Spleen (tissue), 11 donors: ENCODE measurements at regions not wholly inside any gene's neighbourhood (a gene's known extent, or its start where the extent isn't known, plus 50 kb on each side); places are given as distances from the start of the nearest gene placed in this dataset.

Experiments used
- DNase-seq: peaks from one replicate; pipeline ENCODE4 v3.0.0-alpha.2; 2020
- H3K27ac ChIP-seq, 8 donors: fragments of 200-600 bp; sonication (generic) in 7 of 8; 1 replicate in 4 of 8; 2 replicates in 4 of 8; pipeline versions ENCODE4 v1.5.0 to v1.8.0; 2016 to 2021; ENCODE audit warnings: inconsistent platforms in 4 of 8, mild to moderate bottlenecking in 4 of 8, moderate library complexity in 1 of 8
- H3K27me3 ChIP-seq, 7 donors: fragments of 200-600 bp; sonication (generic) in 6 of 7; replicated peaks in 1 of 7; 1 replicate in 4 of 7; 2 replicates in 3 of 7; pipeline versions ENCODE4 v1.5.0 to v1.8.0; 2016 to 2021; ENCODE audit warnings: inconsistent platforms in 3 of 7, mild to moderate bottlenecking in 1 of 7
- H3K36me3 ChIP-seq, 6 donors: fragments of 200-600 bp; sonication (generic) in 5 of 6; 1 replicate in 4 of 6; 2 replicates in 2 of 6; pipeline versions ENCODE4 v1.5.0 to v1.8.0; 2016 to 2021; ENCODE audit warnings: inconsistent platforms in 2 of 6
- H3K4me1 ChIP-seq, 6 donors: fragments of 200-600 bp; sonication (generic) in 5 of 6; 1 replicate in 3 of 6; 2 replicates in 3 of 6; pipeline versions ENCODE4 v1.5.0 to v1.8.0; 2016 to 2021; ENCODE audit warnings: inconsistent platforms in 3 of 6
- H3K4me3 ChIP-seq, 8 donors: fragments of 200-600 bp; sonication (generic) in 7 of 8; 1 replicate in 4 of 8; 2 replicates in 4 of 8; pipeline versions ENCODE4 v1.5.0 to v1.8.0; 2016 to 2021; ENCODE audit warnings: inconsistent platforms in 4 of 8, mild to moderate bottlenecking in 4 of 8, moderate library complexity in 2 of 8
- H3K9me3 ChIP-seq, 8 donors: fragments of 200-600 bp; sonication (generic) in 7 of 8; 1 replicate in 4 of 8; 2 replicates in 4 of 8; pipeline versions ENCODE4 v1.5.0 to v1.8.0; 2016 to 2021; ENCODE audit warnings: inconsistent platforms in 4 of 8
- POLR2A ChIP-seq, 3 donors: fragments of 450-650 bp; IDR thresholded peaks; one replicate each; pipeline ENCODE4 v1.5.1; 2017; ENCODE audit warnings: antibody characterized with exemption in 3 of 3, mild to moderate bottlenecking in 1 of 3
- POLR2AphosphoS5 ChIP-seq, 3 donors: sonication (generic); formaldehyde crosslinking; IDR thresholded peaks; one replicate each; pipeline ENCODE4 v1.5.1; 2017; ENCODE audit warnings: antibody characterized with exemption in 3 of 3
- WGBS, 5 donors: extraction: QIAGEN DNeasy Blood & Tissue Kit in 3 of 5; methylation state at CpG; one replicate each; pipeline versions ENCODE4 v1.1.5 to v1.1.7; 2013 to 2018; 5-methylcytosine and 5-hydroxymethylcytosine counted together
- intact Hi-C: fragments of 100-400 bp; cut with DNase I; formaldehyde crosslinking; loops from one replicate; pipeline ENCODE4 v1.15.0; 2023; ENCODE audit warnings: low total_unique reads
- TF ChIP-seq, protein P1 (sequence below), 11 experiments: fragments of 200-600 bp in 7 of 11; fragments of 450-650 bp in 4 of 11; sonication (generic) in 4 of 11; IDR thresholded peaks in 8 of 11; conservative IDR thresholded peaks in 3 of 11; 1 replicate in 7 of 11; 2 replicates in 4 of 11; pipeline versions ENCODE4 v1.4.0 to v1.8.0; 2016 to 2021; ENCODE audit warnings: antibody characterized with exemption in 11 of 11, inconsistent platforms in 4 of 11, mild to moderate bottlenecking in 1 of 11
- donor health status: healthy with polysubstance abuse.
- donor health status: DM: no; HTN: no; CAD: no; lungs with moderate emphysema.
- donor health status: DM: no; HTN: no; CAD: no.
- donor health status: Bipolar disorder and iron deficiency.
- donor health status: healthy.
- donor health status: DM: no; HTN: no; CAD: no.
- donor health status: DM: yes; HTN: yes; CAD: no.

- no peak overlapping the region for H3K27ac ChIP-seq
- no peaks in the 10 kb centered on the region for H3K4me1 ChIP-seq
- H3K9me3 ChIP-seq: peaks cover 0 to 18% (median 8%) of the 10 kb centered on the region in 8 donors
- 84 to 91% (median 88%) methylated on average over 4 of the region's 4 CpGs for WGBS, 5 donors
- H3K27me3 ChIP-seq: no peaks in the 10 kb centered on the region
- intact Hi-C loops: no loop called here
- TF ChIP-seq POLR2AphosphoS5 (IDR thresholded peaks at IDR 0.05) (no peak), POLR2A (IDR thresholded peaks at IDR 0.05) (no peak)
- TF ChIP-seq, protein P1, sequence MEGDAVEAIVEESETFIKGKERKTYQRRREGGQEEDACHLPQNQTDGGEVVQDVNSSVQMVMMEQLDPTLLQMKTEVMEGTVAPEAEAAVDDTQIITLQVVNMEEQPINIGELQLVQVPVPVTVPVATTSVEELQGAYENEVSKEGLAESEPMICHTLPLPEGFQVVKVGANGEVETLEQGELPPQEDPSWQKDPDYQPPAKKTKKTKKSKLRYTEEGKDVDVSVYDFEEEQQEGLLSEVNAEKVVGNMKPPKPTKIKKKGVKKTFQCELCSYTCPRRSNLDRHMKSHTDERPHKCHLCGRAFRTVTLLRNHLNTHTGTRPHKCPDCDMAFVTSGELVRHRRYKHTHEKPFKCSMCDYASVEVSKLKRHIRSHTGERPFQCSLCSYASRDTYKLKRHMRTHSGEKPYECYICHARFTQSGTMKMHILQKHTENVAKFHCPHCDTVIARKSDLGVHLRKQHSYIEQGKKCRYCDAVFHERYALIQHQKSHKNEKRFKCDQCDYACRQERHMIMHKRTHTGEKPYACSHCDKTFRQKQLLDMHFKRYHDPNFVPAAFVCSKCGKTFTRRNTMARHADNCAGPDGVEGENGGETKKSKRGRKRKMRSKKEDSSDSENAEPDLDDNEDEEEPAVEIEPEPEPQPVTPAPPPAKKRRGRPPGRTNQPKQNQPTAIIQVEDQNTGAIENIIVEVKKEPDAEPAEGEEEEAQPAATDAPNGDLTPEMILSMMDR (IDR thresholded peaks at IDR 0.05 in 8 of 11, conservative IDR thresholded peaks at IDR 0.05 in 3 of 11): no peak
- H3K4me3 ChIP-seq: no peak overlapping the region
- no peaks in the 10 kb centered on the region for H3K36me3 ChIP-seq
- no peak for DNase-seq
These were observed 670.8 kb upstream of the FLRT2 start for GRCh38 chr14:84859116-84859515.

DNA sequence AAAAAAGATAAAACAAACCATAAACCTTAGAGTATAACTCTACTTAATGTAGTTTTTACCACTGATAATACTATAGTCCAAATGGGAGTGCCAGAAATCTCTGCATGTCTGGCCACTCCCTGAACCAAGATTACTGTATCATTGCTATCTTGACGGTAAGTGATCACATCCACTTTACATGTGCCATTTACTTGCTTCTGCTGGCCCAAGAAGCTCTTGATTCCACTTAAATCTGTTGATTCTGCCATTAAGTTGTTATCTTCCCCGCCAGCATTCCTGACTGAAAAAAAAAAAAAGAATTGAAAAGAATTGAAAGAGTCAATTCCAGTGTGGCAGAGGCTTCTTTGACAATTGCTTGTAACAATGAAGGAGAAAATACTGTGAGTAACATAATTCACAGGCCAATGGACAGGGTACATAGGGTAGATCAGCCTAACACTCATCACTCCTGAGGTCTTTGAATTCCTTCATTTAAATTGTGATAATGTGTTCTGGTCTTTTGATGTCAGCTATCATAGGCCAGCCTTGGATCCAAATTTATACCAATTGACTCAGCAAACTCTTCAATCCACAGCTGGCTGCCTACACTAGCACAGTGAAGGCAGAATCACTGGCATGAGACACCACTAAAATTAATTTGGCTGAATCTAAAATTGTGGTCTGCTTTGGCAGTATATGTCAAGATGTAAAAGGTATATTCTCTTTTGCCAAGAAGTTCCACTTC lies 665.2 kb upstream of the FLRT2 start:
- Histone ChIP-seq H3K4me3 (no peak overlapping the region), H3K36me3 (no peaks in the 10 kb centered on the region), H3K27ac (no peak overlapping the region), H3K9me3 (peaks cover 0 to 14% (median 8%) of the 10 kb centered on the region in 8 donors), H3K27me3 (no peaks in the 10 kb centered on the region), H3K4me1 (no peaks in the 10 kb centered on the region)
- WGBS, 5 donors: 76 to 94% (median 85%) methylated on average over 2 of the region's 2 CpGs
- TF ChIP-seq POLR2A (IDR thresholded peaks at IDR 0.05) (no peak), POLR2AphosphoS5 (IDR thresholded peaks at IDR 0.05) (no peak)
- TF ChIP-seq, protein P1 (IDR thresholded peaks at IDR 0.05 in 8 of 11, conservative IDR thresholded peaks at IDR 0.05 in 3 of 11): no peak
- no peak for DNase-seq
- intact Hi-C loops: no loop called here

DNA sequence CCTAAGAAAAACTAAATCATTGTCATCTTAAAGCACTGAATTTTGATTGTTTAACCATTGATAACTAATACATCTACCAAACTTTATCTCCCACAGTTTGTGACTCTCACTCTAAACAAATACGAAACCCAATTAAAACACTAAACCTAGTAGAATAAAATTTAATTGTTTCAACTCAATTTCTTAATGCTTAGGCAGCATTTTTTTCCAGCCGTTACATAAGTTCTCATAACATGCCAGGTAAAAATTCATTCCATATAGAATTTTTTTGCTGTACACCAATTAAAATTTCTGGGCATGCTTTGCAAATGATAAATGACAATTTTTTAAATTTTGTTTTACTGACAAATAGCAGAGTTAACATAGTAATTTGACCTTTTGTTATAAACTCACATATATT lies 658.2 kb upstream of the FLRT2 start:
- WGBS, 5 donors: 82 to 92% (median 88%) methylated on average over 2 of the region's 2 CpGs
- H3K4me1 ChIP-seq: no peaks in the 10 kb centered on the region
- H3K27ac ChIP-seq: no peak overlapping the region
- H3K27me3 ChIP-seq: no peaks in the 10 kb centered on the region
- TF ChIP-seq, protein P1 (IDR thresholded peaks at IDR 0.05 in 8 of 11, conservative IDR thresholded peaks at IDR 0.05 in 3 of 11): no peak
- TF ChIP-seq POLR2AphosphoS5 (IDR thresholded peaks at IDR 0.05) (no peak), POLR2A (IDR thresholded peaks at IDR 0.05) (no peak)
- no peaks in the 10 kb centered on the region for H3K36me3 ChIP-seq
- no peak overlapping the region for H3K4me3 ChIP-seq
- peaks cover 0 to 11% (median 3%) of the 10 kb centered on the region in 8 donors for H3K9me3 ChIP-seq
- DNase-seq: no peak
- intact Hi-C loops: no loop called here

GRCh38 chr14:84874436-84874835 lies 655.5 kb upstream of the FLRT2 start:
- peaks cover 0 to 11% (median 3%) of the 10 kb centered on the region in 8 donors for H3K9me3 ChIP-seq
- H3K4me1 ChIP-seq: no peaks in the 10 kb centered on the region
- no peak overlapping the region for H3K27ac ChIP-seq
- no peaks in the 10 kb centered on the region for H3K27me3 ChIP-seq
- TF ChIP-seq POLR2AphosphoS5 (IDR thresholded peaks at IDR 0.05) (no peak), POLR2A (IDR thresholded peaks at IDR 0.05) (no peak)
- TF ChIP-seq, protein P1 (IDR thresholded peaks at IDR 0.05 in 8 of 11, conservative IDR thresholded peaks at IDR 0.05 in 3 of 11): no peak
- H3K4me3 ChIP-seq: no peak overlapping the region
- 76 to 90% (median 89%) methylated on average over 2 of the region's 2 CpGs for WGBS, 5 donors
- no peaks in the 10 kb centered on the region for H3K36me3 ChIP-seq
- intact Hi-C loops: no loop called here
- no peak for DNase-seq
